Progenitor cell of endocrine pancreas (in vitro differentiated cells): ENCODE measurements at regions not wholly inside any gene's neighbourhood (a gene's known extent, or its start where the extent isn't known, plus 50 kb on each side); places are given as distances from the start of the nearest gene placed in this dataset.

Experiments used
- DNase-seq: peaks from one replicate; pipeline ENCODE4 v3.0.0; 2021; ENCODE audit warnings: low spot score; ENCODE audit not compliant: unreplicated experiment
- H3K27ac Mint-ChIP-seq: 2 replicates; pipeline ENCODE4 v1.8.0; 2021; ENCODE audit warnings: mild to moderate bottlenecking, moderate library complexity, mixed read lengths
- H3K27me3 Mint-ChIP-seq: 2 replicates; pipeline ENCODE4 v1.8.0; 2021; ENCODE audit warnings: mixed read lengths
- H3K36me3 Mint-ChIP-seq: 2 replicates; pipeline ENCODE4 v1.8.0; 2022; ENCODE audit warnings: mixed read lengths; ENCODE audit not compliant: insufficient read depth
- H3K4me1 Mint-ChIP-seq: 2 replicates; pipeline ENCODE4 v1.8.0; 2021; ENCODE audit warnings: low read depth, mixed read lengths
- H3K4me3 Mint-ChIP-seq: 2 replicates; pipeline ENCODE4 v1.8.0; 2021; ENCODE audit warnings: low read depth, mild to moderate bottlenecking, moderate library complexity, mixed read lengths
- H3K9me3 Mint-ChIP-seq: 2 replicates; pipeline ENCODE4 v1.8.0; 2021; ENCODE audit warnings: low read depth, mixed read lengths
- CTCF ChIP-seq: fragments of 200-600 bp; sonication (generic); IDR thresholded peaks from one replicate; pipeline ENCODE4 v1.5.0; 2021; ENCODE audit warnings: antibody characterized with exemption, mild to moderate bottlenecking; ENCODE audit not compliant: unreplicated experiment

GRCh38 chr22:49588739-49589138, 238.9 kb downstream of the BRD1 start:
- DNase-seq = no peak
- peaks cover 6% of the 10 kb centered on the region for H3K27me3 Mint-ChIP-seq
- H3K4me1 Mint-ChIP-seq = peaks cover 2% of the 10 kb centered on the region
- no peak overlapping the region for H3K27ac Mint-ChIP-seq
- H3K36me3 Mint-ChIP-seq = no peaks in the 10 kb centered on the region
- no peak for TF ChIP-seq CTCF
- H3K9me3 Mint-ChIP-seq = peaks cover 5% of the 10 kb centered on the region
- no peak overlapping the region for H3K4me3 Mint-ChIP-seq

GRCh38 chr22:49587987-49588386, 239.7 kb downstream of the BRD1 start:
- no peaks in the 10 kb centered on the region for H3K36me3 Mint-ChIP-seq
- no peak for DNase-seq

DNA sequence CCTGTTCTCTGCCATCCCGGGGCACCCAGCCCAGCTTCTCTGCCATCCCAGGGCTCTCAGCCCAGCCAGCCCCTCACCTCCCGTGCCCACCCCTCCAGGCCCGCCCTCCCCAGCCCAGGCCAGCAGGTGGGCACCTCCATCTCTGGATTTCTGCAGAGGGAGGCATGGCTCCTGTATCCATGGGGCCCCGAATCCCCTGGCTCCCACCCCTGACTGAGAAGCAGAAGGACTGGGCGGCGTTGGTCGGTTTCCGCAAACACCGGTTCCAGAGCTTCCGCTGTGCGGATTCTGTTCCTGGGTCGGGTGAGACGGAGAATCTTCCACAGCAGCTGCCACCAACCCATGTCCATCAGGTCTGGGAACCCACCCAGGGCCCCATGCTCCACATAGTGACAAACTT, 240.3 kb downstream of the BRD1 start:
- no peak overlapping the region for H3K4me3 Mint-ChIP-seq
- peaks cover 2% of the 10 kb centered on the region for H3K4me1 Mint-ChIP-seq
- H3K9me3 Mint-ChIP-seq = peaks cover 5% of the 10 kb centered on the region
- peaks cover 9% of the 10 kb centered on the region for H3K27me3 Mint-ChIP-seq
- no peak overlapping the region for H3K27ac Mint-ChIP-seq
- no peaks in the 10 kb centered on the region for H3K36me3 Mint-ChIP-seq
- no peak for DNase-seq
- no peak for TF ChIP-seq CTCF

More at GRCh38 chr22:49587987-49588386, 239.7 kb downstream of the BRD1 start:
- Mint-ChIP-seq H3K27ac (no peak overlapping the region), H3K27me3 (peaks cover 9% of the 10 kb centered on the region), H3K4me3 (no peak overlapping the region), H3K4me1 (peaks cover 2% of the 10 kb centered on the region), H3K9me3 (peaks cover 5% of the 10 kb centered on the region)
- no peak for TF ChIP-seq CTCF

GRCh38 chr22:49586873-49587272, 240.8 kb downstream of the BRD1 start:
- Mint-ChIP-seq H3K27ac (no peak overlapping the region), H3K4me1 (no peaks in the 10 kb centered on the region), H3K27me3 (peaks cover 9% of the 10 kb centered on the region), H3K4me3 (no peak overlapping the region), H3K9me3 (peaks cover under 1% of the 10 kb centered on the region), H3K36me3 (no peaks in the 10 kb centered on the region)
- no peak for TF ChIP-seq CTCF
- DNase-seq = no peak

DNA sequence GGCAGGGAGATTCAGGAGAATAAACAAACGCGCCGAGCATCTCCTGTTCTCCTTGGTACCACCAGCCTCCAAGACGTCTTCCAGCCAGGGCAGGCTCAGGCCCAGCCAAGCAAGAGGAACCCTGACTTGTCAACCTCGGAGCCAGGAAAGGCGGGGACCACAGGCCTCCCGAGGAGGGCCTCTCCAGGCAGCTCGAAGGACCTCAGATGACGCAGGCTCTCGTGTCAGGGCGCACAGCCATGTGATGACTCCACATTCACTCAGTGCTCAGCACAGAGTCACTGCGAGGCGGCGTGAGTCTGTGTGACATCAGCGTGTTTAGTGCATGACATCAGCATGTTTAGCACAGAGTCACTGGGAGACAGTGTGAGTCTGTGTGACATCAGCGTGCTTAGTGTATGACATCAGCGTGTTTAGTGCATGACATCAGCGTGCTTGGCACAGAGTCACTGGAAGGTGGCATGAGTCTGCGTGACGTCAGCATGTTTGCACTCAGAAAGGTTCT, 241.4 kb downstream of the BRD1 start:
- Mint-ChIP-seq H3K27ac (no peak overlapping the region), H3K4me3 (no peak overlapping the region), H3K36me3 (no peaks in the 10 kb centered on the region), H3K27me3 (peaks cover 9% of the 10 kb centered on the region), H3K4me1 (no peaks in the 10 kb centered on the region), H3K9me3 (no peaks in the 10 kb centered on the region)
- no peak for DNase-seq
- no peak for TF ChIP-seq CTCF
